Cerebellar nuclear complex (tissue), 1 donor: ENCODE measurements at regions not wholly inside any gene's neighbourhood (a gene's known extent, or its start where the extent isn't known, plus 50 kb on each side); places are given as distances from the start of the nearest gene placed in this dataset.

Experiments used
- DNase-seq, 2 experiments: peaks; one replicate each; lab custom pipeline; 2025; lab: John Stamatoyannopoulos, UW

DNA sequence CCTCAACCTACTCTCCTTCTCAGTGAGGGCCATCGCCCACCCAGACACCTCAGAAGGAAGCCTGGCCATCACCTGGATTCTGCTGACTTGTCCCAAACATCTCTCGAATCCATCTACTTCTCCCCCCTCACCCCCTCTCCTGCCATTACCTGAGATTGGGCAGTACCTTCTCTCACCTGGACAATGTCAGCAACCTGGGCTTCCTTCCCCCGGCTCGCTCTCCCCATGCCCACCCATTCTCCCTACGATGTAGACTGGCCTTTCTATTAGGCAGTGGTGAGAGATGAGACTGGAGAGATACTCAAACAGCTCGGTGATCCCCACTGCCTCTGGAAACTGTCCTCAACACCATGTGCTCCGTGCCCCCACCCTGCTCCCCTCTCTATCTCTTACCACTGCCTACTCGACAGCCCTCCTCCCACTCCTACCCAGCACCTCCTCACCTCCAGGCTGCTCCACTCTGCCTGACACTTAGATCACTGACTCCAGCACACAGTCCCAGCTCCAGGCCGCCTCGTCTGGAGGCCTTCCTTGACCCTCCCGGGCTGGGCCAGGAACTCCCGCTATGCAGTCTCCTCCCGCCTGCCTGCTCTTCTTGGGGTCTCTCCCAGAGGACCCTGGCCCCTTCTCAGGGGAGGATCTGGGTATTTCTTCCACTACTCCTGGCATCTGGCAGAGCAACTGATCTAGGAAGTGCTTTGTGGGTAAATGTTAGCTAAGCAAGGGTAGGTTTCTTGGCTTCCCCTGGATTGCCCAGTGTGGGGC, 235.8 kb upstream of the NLRP1 start:
- DNase-seq, result no peak

DNA sequence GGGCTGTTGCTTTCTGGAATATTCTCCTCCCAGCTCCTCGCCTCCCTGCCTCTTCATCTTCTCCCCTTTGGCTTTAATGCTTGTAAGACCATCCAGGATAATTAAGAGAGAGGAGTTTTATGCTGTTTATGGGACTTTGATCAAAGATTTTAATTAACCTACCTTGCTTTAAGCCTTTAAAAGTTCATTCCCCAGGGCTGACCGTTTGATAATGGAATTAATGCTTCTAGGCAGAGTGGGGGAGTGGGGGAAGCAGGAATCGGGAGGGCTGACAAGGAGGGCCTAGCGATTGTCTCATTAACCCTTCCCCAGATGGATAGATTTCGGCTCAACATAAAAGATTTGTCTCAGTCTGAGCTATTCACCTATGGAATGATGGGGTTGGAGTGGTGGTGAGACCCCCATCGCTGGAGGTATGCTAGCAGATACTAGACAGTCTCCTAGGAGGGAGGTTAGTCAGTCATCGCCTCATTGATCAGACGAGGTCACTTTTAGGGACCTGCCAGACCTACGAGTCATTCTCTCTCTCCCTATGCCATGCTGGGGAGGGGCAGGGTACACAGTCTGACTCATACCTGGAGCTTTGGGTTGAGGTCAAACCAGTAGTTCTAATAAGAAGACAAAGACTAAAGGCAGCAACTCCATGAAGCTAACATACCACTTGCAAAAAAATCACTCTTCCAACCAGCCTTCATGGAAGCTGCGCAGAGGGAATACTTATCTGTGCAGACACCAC, 236.6 kb upstream of the NLRP1 start:
- DNase-seq, result no peak

DNA sequence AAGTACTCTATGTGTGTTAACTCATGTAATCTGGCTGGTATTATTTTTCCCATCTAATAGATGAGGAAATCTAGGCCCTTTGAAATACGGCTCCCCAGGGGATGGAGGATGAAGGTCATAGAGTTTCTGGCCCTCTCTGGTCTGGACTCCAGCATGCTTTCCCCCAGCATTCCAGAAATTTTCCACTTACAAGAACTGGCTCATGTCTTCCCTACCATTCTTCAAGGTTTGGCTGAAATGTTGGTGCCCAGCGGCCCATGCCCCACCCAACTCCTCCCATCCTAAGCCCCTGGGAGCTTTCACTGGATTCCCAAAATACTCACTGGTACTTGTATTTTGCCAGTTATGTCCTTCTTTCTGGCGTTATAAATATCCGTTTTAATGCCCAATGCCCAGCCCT, 237.5 kb upstream of the NLRP1 start:
- DNase-seq, result no peak

DNA sequence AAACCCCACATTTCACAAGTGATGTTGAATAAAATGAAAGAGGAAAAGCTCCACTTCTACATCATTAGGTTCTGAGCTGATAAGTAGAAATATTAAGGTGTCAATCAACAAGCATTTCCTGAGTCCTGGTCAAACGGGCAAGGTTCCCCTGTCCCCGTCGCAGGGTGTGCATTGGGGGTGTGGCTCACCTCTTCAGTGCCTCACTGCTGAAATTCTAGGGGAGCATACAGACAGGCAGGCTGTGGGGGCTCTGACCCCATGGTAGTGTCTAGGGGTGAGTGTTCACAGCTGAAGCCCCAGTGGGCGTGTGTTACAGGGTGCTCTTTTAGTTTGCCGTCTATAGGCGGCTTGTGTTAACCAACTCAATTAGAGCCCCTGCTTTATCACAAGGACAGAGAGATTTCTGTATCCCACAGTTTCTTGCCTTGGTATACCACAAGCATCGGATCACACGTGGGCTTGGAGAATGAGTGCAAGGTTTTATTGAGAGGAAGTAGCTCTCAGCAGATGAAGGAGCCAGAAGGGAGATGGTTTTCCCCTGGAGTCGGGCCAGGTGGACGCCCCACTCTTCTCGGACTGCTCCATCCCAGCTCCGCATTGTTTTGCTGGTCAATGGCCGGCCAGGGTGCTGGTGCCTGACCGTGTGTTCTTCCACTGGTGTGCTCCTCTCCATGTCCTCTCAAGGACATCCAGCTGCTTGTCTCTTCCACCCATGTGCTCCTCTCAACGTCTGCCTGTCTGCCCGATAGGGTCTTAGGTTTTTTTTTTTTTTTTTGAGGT, 238.2 kb upstream of the NLRP1 start:
- DNase-seq, result no peak

DNA sequence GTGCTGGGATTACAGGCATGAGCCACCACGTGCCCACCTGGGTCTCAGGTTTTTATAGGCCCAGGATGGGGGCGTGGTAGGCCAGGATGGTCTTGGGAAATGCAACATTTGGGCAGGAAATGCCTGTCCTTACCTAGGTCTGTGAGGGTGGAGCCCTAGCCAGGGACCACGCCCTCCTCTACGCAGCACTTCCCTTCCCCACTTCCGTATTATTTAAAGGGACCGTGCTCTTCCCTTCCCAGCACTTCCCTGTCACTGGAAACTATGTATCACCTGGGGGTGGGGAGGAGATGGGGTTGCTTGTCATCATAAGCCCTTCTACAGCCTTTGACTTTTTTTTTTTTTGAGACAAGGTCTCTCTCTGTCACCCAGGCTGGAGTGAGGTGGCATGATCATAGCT, 238.9 kb upstream of the NLRP1 start:
- DNase-seq, result no peak

DNA sequence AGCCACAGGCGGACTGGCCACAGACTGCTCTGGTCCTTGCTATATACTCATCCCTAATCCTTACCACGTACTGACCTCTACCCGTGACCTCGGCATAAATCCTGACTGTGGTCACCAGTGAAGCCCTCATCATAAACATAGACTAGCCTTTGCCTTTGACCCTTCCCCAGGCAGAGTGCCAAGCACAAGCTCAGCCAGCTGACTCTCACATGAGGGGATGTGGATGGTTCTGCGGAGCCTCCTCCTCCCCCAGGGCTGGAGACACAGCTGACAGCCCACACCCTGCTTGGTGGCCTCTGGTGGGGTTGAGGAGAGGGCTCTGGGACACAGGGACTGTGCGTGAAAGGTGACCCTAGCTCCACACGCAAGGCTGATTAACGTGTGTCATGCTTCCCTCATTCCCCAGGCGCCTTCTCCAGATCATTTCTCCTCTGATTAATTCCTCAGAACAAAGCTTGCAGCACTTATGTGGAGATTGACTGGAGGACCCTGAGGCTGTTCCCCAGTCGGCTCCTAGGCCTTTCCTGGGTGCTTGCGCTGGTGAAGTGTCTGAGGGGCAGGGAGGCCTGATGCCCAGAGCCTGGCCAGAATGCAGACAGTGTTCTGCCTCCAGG, 241.5 kb upstream of the NLRP1 start:
- no peak for DNase-seq

DNA sequence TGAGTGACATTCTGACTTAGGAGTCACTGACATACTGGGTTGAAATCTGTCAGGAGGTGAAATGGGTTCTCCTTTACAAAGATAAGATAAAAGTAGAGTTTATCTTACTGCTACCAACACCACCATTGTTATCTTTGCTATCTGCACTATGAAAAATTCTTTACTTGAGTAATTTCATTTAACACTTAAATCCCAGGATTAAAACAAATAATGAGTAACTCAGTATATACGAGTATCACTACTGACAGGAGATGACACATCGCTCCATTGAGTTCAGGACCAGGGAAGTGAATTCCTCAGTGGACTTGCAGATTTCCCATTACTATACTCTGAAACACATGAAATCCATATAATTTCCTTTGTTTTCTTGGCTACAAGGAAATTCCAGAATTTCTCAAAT, 242.1 kb upstream of the NLRP1 start:
- DNase-seq, result no peak

DNA sequence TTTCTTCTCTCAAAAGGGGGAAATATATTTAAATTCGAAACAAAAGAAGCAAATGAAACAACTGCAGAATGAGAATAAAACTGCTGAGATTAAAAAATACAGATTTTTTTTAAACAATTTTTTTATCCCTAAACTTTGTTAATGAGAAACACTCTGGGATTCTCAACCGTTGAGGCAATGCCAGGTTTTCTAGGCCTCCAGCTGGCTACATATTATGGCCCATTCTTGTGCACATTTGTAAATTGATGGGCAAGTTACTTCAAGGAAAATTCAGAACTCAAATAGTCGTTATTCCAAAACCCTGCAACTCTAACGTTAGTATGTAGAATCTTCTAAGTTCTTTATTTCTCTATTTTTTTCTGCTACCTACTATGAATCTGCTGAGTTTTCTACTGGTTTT, 239.3 kb upstream of the WSCD1 start:
- DNase-seq, result no peak

DNA sequence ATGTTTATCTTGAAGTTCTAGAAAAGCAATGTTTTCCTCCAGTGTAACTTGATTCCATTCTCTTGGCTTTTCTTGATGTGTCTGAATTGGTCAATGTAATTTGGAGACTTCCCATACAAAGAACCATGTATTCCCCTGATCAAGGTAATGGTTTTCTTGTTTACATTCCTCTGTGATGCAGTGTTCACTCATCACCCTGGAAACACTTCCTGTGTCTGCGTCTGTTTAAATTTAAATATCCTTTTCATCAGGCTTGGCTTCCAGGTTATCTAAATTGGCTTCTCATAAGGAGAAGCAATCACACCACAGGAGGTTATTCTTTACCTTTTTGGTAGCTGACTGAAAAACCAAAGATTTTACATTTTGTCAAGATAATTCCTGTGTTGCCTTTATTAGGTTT, 237.3 kb upstream of the WSCD1 start:
- DNase-seq, result no peak

DNA sequence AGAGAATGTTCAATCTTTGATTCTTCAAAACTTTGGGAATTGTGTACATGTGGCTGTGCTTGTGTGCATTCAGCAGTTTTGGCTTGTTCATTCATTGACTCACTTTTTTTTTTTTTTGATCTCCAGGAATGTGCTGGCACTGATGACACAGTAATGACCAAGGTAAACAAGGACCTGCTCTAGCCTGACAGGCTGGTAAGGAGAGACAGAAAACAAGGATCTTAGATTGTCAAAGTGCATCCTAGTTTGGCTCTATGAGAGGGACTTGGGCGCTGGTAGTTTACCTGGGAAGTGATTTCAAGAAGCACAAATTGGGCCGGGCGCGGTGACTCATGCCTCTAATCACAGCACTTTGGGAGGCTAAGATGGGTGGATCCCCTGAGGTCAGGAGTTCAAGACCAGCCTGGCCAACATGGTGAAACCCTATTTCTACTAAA, 233.1 kb upstream of the WSCD1 start:
- no peak for DNase-seq

DNA sequence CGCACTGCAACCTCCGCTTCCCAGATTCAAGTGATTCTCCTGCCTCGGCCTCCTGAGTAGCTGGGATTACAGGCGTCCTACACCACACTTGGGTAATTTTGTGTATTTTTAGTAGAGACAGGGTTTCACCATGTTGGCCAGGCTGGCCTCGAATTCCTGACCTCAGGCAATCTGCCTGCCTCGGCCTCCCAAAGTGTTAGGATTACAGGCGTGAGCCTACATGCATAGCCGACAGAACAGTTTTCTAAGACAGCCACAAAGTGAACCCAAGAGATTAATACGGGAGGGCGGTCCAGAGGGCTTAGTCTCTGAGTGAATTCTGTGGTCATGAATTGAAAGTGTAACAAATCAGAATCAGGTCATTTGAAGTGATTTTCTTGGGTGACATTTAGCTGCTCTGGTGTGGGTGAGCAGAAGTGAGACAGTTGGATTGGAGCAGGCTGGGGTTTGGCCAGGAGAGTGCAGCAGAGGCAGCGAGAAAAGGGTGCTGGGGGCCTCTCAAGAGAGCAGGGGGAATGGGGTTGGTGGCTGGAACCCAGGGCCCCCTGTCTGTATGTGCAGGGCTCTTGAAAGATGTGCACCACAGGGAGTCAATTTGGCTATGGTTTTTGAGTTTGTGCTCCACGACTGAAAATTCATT, 231.4 kb upstream of the WSCD1 start:
- no peak for DNase-seq

DNA sequence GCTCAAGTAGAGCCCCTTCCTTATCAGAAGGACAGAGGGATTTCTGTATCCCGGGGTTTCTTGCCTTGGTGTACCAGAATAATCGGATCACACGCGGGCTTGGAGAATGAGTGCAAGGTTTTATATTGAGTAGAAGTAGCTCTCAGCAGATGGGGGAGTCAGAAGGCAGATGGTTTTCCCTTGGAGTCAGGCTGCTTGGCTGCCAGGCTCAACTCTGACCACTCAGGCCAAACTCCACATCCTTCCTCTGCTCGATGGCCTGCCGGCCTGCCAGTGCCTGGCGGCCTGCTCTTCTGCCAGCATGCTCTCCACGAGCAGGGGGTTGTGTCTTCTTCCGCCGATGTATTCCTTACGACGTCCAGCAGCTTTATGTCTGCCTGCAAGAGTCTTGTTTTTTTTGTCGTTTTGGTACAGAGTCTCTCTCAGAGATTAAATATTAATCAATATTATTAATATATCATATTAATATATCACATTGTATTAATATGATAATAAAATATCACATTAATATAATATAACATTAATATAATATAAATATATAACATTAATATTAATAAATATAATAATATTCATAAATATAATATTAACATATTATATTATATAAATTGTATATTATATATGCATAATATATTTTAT, 229.2 kb upstream of the WSCD1 start:
- peak in 1 of 2 experiments; percentile 32 for DNase-seq

DNA sequence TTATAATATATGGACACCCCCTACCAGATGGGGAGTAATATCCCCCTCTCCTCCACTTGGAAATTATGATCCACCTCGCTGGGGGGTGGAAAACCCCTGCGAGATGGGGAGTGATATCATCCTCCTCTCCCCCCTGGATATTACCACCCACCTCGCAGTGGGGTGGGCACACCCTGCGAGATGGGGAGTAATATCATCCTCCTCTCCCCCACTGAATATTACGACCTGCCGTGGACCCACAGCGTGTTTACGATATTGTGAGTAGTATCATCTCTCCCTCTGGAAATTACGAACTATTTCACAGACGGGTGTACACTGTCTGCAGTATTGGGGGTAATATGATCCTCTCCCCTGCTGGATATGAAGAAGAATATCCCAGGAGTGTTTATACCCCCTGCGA, 228.3 kb upstream of the WSCD1 start:
- no peak for DNase-seq

DNA sequence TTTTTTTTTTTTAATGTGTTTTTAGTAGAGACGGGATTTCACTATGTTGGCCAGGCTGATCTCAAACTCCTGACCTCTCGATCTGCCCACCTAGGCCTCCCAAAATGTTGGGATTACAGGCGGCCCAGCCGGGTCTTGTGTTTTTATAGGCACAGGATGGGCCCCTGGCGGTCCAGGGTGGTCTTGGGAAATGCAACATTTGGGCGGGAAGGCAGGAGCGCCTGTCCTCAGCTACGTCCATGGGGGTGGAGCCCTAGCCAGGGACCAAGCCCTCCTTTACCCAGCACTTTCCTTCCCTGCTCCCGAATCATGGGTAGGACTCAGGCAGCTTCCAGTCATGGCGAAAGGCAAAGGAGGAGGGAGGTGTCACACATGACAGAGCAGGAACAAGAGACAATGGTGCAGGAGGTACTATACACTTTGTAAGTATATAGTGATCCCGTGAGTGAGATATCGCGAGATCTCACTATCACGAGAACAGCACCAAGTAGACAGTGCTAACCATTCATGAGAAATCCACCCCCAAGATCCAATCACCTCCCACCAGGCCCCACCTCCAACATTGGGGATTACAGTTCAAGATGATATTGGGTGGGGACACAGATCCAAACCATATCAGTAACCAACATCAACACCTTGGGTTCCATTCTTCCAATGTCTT, 226.7 kb upstream of the WSCD1 start:
- no peak for DNase-seq

DNA sequence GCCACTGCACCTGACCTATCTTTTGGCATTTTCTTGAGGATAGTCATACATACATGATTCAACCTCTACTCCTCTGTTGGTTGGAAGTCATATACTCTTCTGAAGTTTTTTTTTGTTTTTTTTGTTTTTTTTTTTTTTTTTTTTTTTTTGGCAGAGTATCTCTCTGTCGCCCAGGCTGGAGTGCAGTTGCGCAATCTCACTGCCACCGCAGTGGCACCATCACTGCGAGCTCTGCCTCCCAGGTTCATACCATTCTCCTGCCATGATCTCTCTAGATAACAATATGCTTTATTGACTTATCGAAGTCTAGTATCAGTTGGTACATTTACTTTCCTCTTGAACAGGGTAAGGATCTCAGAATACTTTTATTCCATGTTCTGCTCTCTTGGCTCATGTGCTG, 224.2 kb upstream of the WSCD1 start:
- DNase-seq, result no peak

DNA sequence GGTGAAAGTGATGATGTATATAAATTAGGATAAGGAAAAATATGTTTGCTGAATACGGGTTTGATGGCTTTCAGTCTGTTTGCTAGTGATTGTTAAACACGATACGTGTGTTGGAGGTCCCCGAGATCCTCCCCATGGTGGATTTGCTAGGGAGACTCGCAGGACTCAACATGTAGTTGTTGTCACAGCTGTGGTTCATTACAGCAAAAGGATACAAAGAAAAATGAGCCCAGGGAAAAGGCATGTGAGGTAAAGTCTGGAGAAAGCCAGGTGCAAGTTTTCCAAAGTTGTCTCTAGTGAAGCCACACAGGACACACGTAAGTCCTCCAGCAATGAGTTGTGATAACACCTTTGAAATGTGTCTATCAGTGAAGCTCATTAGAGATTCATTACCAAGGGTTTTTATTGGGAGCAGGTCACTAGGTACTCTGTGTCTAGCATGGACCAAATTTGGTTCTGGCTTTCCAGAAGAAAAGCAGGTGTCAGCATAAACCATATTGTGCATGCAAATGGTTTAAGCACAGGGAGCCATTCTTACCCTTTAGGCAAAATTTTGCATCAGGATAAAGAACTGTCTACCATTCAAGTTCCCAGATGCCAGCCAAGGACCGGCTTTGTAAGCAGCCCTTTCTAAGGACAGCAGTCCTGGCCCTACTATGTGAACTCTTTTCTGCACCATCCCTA, 215.2 kb upstream of the WSCD1 start:
- DNase-seq, result no peak

DNA sequence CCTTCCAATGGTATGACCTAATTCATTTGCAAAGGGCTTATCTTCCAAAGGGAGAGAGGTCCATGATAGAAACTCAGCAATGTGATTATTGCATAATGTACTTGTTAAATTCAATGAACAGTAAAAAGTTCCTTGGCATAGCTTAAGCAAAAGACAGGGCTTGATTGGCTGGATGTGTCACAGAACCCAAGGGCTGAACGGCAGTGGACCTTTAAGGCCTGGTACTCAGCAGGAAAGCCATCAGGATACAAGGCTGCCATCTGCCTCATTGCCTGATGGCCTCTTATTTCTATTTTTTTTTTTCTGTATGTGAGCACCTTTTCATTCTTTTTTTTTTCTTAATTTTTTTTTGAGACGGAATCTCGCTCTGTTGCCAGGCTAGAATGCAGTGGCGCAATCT, 208.9 kb upstream of the WSCD1 start:
- DNase-seq, result no peak

DNA sequence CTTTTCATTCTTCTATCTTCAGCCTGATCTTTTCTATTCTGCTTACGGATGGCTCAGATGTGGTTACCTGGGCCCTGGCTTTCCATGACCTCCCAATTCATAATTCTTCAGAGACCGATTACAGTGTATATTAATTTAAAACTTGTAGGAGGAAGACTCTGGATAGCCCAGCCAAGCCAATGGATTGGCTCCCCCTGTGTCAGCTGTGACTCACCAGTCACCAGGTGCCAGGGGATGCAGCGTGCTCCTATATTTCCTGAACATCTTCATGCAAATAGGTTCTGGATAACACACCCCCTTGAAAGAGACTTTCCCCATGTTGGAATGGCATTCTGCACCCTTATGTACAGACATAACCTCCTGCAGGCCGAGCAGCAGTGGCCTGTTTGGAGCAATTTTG, 208.3 kb upstream of the WSCD1 start:
- no peak for DNase-seq

DNA sequence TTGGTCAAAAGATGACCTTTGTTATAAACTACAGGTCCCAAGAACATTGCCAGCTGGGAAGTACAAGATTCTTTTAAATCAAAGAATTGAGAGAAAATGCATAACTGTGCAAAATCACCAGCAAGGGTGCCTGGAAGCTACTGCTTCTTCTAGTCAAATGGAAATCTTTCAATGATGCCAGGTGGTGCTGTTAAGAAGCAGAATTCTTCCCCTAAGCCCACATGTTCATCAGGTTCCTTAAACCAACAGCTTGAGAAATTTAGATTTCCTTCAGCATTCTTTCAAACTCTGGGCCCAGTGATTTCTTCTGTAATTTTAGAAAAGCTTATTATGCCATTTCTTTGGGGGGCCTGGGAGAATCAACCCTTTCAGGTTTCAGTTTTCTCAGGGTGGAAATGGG, 207.8 kb upstream of the WSCD1 start:
- no peak for DNase-seq
